GM18873 (cell line): ENCODE measurements at regions not wholly inside any gene's neighbourhood (a gene's known extent, or its start where the extent isn't known, plus 50 kb on each side); places are given as distances from the start of the nearest gene placed in this dataset.
"Not testable (repeated sequence)": the region's sequence is repeated elsewhere in the genome, so short reads cannot be mapped to it uniquely, and the experiment has no call there.

Experiments
- ATAC-seq: cut with Tn5 transposase; IDR thresholded peaks from one replicate; pipeline ENCODE4 v1.9.1; 2021; ENCODE audit warnings: mild to moderate bottlenecking, moderate library complexity, moderate number of reproducible peaks; ENCODE audit not compliant: unreplicated experiment, low FRiP score

DNA sequence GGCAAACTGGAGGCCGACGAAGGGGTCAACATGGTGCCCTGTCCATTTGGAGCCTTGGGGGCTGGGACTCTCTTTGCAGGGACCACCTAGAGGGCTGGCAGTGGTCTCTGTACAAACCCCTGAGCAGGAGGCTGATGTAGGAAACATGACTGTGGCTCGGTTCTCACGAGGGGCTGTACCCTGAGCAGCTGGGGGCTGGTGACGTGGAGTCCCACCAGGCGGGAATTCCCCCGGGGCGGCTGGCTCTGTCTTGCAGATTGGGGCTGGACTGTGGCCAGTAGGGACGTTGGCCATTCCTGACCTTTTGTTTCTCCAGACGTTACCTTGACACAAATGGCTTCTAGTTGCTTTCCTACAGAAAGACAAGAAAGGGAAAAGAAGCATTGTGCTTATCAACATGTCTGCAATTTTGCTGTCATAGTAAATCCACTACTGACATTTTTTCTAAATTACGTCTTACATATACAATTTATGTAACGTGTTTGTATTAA is 115.6 kb upstream of the PRKX start:
- ATAC-seq = not testable (repeated sequence)

DNA sequence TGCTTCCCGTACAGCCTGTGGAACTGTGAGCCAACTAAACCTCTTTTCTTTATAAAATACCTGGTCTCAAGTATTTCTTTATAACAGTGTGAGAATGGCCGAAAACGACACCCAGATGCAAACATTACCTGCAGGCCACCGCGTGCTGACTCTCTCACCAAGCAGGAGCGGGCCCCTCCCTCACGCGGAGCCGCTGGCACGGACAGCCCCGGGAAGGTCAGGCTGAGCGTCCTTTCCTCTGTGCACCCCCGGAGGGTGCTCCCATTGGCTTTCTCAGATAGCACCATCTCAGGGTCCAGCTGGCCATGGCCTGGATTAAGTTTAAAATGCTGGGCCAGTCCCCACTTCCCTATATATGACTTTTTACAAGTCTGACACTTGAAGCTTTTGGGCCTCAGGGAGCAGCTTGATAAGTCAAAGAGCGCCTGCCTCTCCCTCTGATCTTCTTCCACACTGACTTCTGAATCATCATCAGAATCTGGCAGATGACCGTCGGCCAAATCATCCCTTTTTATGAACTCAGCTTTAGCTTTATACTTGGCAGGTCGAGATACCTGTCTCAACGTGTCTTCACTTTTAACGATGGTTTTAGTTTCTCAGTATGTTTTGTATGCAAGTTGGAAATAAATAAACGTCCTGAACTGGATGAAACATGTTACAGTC is 115.1 kb upstream of the PRKX start:
- ATAC-seq = not testable (repeated sequence)

DNA sequence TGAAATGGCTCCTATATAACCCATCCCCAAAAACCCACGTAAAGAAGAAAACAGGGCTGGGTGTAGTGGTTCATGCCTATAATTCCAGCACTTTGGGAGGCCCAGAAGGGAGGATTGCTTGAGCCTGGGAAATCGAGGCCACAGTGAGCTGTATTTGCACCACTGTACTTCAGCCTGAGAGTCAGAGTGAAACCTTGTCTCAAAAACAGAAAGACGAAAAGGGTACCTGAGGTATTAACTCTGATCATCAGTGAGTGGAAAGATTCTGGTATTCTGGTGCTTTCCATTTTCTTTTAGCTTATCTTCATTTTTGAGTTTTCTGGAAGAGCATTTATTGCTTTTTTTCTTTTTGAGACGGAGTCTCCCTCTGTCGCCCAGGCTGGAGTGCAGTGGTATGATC is 110.6 kb upstream of the PRKX start:
- not testable (repeated sequence) for ATAC-seq

DNA sequence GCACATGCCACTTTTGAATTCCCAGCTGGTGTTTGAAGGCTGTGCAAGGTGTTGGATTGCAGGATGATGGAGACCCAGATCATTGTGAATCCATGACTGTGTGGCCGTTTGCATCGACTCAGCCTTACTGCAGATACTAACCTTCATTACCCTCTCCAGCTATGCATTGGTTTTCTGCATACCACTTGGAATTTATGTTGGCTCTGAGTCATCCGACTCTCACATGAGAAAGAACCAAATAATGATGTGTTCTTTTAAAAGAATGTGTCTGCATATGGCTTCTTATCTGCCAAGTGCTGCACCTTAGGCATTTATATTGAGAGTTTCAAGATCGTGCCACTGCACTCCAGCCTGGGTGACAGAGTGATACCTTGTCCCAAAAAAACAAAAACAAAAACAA is 106.7 kb upstream of the PRKX start:
- no peak for ATAC-seq

DNA sequence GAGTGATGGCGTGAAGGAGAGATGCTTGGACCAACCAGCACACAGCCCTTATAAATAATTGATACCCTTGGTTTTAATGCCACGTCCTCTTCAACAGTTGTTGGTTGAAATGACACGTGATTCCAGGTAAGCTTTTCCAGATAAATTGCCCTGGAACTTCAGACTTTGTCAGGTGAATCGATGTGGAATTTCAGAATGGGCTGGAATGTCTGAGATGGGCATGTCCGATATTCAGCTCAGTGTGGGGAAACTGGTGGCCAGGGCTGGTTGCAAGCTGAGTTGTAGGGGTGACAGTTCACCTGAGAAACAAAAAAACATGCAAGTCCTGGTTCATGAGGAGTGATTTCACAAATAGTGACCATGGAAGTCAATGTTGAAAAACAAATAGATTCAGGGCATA is 104.0 kb upstream of the PRKX start:
- not testable (repeated sequence) for ATAC-seq

DNA sequence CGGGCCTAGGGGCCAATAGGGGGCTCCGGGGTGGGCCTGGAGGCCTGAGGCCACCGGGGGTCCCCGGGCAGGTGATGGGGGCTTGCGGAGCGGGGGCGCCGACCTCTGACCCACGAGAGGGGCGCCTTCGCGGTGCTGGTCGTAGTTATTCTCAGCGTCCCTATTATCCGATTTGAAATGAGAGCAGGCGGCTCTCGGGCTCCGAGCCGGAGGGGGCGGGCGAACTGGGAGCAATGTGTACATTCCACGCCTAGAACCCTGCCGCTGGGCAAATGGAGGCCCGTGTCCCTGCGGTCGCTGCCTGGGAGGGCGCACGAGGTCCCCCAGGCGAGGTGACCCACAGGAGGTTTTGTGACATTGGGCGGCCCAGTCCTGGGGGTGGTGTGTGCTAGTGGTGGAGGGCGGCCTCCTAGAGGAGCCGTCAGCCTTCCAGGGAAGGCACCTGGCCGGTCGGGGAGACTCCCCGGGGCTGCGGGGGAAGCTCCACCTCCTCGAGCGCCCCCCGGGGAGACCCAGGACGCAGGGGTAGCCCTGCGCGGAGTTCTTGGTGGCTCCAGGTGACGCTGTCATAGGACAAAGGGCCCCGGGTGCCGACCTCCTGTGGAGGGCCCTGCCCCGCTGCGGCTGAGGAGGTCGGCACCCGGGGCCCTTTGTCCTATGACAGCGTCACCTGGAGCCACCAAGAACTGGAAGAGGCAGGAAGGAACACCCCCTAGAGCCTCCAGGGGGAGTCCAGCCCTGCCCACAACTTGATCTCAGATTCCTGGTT is 102.6 kb upstream of the PRKX start:
- no peak for ATAC-seq

DNA sequence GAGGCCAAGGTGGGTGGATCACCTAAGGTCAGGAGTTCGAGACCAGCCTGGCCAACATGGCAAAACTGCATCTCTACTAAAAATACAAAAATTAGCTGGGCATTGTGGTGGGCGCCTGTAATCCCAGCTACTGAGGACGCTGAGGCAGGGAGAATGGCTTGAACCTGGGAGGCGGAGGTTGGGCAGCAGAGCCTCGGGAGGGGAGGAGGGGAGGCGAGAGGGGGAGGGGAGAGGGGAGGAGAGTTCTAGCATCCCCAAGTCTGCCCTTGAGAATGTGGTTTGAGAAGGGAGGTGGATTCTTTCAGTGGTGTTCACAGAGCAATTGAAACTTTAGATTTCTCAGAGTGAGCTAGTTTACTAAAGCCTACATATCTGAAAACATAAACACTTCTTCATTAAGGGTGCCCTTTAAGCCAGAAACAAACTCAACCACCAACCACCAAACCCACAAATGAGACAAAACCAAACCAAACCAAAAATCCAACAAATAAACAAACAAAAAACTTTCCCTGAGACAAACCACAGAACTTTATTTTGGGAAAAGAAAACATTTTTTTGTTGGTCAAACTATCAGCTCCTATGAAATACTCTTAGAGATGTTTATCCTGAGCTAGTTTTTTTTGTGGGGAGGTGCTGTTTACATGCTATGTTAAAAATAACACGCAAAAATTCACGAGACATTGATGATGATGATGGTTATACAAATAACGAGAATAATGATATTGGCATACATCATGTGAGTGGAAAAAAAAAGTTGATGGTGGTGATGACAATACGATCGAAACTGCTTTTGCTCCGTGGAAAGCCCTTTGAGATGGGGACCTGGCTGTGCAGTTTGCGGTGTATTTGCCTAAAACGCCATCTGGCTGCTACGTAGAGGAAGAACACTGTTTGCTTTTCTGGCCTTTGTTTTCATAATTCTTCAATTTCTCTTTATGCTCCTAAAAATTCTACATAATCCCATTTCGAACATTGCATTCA is 98.2 kb upstream of the PRKX start:
- peak; percentile 21 for ATAC-seq

DNA sequence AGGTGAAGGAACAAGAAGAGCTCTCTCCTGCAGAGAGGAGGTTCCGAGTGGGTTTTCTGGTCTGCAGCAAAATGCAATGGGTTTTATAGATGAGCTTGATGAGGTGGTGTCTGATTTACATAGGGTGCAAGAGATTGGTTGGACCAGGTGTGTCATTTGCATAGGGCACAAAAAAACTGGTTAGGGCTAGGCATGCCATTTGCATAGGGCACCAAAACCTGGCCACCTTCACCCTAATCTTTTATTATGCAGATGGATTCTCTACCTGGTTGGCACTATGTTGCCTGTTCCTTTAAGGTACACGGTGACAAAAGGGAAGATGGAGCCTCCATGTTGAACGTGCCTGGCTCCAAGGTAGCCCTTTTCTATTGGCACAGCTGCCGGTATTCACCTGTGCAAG is 94.5 kb upstream of the PRKX start:
- no peak for ATAC-seq

DNA sequence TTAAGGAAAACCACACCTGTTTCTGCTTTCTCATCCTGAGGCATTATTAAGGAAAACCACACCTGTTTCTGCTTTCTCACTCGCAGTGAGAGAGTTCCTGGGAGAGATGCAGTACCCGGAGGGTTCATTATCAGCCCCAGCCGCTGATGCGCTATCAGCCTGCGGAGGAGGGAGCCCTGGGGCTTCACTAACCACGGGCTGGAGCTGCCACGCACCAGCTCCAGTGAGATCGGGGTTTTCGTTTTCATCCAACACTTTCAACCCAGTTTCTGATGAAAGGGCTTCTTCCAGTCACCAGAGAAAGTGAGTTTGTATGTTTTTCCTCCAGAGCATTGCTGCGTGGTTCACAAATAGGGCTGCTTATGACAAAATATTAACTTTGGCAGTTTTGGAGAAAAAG is 93.2 kb upstream of the PRKX start:
- no peak for ATAC-seq

DNA sequence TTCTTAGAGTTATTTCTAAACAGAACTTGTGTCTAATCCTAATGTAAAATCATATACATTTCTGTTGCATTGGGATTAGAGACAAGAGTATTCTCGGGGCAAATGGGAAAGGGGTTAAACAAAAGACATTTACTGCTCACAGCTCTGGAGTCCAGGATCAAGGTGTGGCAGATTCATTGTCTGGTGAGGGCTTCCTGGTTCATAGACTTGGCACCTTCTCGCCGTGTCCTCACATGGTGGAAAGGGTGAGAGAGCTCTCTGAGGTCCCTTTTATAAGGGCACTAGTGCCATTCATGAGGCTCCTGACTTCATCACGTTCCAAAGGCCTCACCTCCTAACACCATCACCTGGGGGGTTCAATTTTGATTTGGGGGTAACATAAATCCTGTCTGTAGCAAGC is 90.3 kb upstream of the PRKX start:
- ATAC-seq = no peak

DNA sequence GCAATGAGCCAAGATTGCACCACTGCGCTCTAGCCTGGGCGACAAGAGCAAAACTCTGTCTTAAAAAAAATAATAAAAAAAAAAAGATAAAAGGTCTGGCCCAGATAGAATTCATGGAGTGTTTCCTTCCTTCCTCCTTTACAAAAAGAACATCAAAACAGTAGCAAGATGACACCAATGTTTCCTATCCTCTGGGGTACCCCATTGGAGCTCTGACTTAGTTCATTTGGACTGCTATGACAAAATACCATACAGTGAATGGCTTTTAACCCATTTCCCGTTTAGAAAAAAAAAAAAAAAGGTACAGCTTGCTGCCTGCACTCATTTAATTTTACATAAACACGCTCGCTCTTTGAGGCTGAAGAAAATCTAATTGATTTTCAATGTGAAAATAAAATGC is 89.9 kb upstream of the PRKX start:
- no peak for ATAC-seq

DNA sequence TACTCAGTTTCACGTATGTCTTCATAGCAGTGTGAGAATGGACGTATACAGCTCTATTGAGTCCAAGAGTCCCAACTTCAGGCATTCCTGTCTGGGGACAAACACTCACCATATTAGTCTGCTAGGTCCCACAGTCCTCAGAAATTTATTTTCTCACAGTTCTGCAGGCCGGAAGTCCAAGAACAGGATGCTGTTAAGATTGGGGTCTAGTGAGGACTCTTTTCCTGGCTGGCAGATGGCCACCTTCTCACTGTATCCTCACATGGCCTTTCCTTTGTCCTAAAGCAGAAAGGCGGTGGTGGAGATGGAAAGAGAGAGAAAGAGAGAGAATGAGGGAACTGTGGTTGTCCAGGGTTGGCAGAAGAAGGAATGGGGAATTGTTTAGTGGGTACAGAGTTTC is 82.0 kb upstream of the PRKX start:
- not testable (repeated sequence) for ATAC-seq

DNA sequence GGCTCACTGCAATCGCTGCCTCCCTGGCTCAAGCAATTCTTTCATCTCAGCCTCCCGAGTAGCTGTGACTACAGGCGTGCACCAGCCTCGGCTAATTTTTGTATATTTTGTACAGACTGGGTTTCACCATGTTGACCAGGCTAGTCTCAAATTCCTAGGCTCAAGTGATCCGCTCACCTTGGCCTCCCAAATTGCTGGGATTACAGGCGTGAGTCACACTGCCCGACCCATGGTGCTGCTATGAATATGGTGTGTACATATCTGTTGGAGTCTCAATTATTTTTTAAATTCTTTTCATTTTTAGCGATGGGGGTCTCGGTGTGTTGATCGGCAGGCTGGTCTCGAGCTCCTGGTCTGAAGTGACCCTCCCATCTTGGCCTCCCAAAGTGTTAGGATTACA is 78.0 kb upstream of the PRKX start:
- no peak for ATAC-seq

DNA sequence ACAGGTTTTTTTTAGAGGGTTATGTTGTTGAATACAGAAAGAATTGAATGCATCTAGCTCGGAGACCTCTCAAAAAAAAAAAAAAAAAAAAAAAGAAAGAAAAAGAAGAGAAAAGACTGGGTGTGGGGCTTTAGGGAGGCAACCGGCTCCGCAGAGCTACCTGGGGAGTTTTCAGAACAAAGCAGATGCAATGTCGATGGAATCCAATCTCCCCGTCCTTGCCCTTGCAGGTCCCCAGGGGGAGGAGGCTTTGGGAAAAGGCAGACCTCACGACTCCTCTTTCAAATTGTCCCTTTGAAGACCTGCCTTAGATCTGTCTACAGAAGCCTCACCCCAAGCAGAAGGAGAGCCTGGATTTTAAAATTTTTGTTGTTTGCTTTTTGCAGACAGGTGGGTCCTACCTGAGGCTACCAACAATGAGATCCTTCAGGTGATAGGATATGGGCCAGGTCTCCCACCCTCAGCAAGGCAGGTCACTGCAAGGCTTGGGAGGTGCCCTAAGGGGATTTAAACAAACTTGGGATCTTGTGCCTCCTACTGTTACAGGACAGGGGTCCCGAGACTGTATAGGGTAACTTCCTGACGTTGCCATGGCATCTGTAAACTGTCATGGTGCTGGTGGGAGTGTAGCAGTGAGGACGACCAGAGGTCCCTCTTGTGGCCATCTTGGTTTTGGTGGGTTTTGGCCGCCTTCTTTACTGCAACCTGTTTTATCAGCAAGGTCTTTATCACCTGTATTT is 75.2 kb upstream of the PRKX start:
- no peak for ATAC-seq

DNA sequence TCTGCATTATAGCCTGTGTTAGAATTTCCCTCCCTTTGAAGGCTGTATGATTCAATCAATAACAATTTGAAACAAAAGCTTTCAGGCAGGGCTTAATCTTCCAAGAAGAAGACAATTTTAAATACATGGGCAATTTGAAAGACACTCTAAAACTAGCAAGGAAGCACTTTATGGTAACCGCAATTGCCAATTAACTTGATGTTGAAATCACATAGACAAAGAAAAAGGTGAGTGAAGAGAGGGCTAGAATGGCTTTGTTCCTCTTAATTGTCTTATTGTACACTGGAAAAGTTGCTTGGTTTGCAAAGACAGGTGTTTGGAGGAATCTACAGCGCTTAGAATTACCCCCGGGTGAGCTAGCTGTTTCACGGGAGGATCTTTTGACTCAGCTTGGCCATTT is 74.4 kb upstream of the PRKX start:
- no peak for ATAC-seq

DNA sequence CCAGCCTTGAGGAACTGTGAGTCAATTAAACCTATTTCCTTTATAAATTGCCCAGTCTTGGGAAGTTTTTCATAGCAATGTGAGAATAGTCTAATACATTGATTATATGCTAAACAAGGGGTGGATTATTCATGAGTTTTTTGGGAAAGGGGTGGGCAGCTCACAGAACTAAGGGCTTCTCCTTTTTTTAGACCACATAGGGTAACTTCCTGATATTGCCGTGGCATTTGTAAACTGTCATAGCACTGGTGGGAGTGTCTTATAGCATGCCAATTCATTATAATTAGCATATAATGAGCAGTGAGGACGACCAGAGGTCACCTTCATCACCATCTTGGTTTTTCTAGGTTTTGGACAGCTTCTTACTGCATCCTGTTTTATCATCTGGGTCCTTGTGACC is 72.4 kb upstream of the PRKX start:
- not testable (repeated sequence) for ATAC-seq

DNA sequence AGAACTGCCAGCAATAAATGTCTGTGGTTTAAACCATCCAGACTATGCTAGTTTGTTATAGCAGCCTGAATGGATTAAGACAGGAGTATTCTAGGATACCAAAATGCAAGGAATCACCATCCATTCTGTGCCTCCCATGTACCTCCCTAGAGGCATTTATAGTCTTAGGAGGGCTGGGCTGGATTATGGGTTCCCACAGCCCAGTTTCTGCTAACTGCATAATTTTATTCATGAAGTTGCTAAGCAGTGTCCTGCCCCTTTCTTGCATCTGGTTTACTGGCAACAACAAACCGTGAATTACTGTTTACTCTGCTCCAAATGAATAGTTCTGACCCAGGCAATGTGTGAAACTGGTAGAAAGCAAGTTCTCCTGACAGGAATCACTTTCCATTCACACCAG is 67.1 kb upstream of the PRKX start:
- no peak for ATAC-seq

DNA sequence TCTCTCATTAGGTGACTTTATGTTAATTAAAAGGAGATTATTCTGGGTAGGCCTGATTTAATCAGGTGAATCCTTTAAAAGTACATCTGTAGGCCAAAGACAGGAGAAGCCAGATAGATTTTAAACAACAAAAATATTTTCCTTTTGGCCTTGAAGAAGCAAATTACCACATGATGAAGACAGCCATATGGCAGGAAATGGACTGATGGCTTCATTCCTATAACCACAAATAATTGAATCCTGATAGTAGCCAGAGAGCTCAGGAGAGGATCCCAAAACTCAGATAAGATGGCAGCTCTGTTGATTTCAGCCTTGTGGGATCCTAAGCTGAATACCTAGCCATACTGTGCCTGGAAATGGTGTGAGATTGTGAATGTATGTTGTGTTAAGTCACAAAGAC is 66.1 kb upstream of the PRKX start:
- ATAC-seq = no peak

DNA sequence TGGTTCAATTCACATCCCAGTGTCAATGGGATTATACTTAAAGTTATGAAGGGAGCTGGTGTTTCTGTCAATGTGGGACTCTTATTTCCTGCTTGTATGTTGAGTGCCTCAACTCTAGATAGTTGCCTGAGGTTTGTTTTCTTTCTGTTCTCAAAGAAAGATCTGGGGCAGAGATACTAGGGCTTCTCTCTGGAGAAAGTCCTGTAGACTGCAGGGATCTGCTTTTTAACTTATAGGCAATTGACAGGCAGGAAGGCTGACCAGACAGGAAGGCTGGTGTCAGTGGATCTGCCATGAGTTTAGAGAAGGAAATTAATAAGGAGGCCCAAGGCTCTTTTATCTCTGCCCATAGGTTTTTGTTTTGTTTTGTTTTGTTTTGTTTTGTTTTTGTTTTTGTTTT is 64.0 kb upstream of the PRKX start:
- no peak for ATAC-seq

DNA sequence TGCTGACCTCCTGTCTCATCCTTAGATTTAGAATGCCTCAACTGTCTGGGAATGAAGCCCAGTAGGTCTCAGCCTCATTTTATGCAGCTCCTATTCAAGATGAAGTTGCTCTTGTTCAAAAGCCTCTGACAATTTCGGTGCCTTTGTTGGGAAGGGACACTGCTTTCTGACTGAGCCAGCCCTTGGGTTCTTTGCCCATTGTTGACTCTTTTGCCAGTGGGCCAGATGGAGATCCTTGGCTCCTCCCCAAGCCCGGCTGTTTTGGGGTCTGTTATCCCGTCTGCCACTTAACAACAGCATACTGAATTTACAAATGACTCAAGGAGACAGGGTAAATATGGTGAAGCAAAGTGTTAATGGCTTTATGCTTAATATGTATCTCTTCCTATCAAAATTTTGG is 58.3 kb upstream of the PRKX start:
- no peak for ATAC-seq
